H1 (cell line): ENCODE measurements at regions not wholly inside any gene's neighbourhood (a gene's known extent, or its start where the extent isn't known, plus 50 kb on each side); places are given as distances from the start of the nearest gene placed in this dataset.

ENCODE experiments used
- ASH2L ChIP-seq: fragments of 200-600, 300-600 bp; sonication (generic); IDR thresholded peaks from one replicate; pipeline ENCODE4 v1.7.1; 2017; ENCODE audit warnings: low read length
- ATF2 ChIP-seq: IDR thresholded peaks from 2 replicates; pipeline ENCODE4 v1.6.1; 2012; ENCODE audit warnings: low read length, inconsistent platforms
- CTCF ChIP-seq, 3 experiments: IDR thresholded peaks; 1 replicate in 2 of 3; 2 replicates in 1 of 3; pipeline versions ENCODE4 v1.5.1 to v1.6.1; 2011; ENCODE audit warnings: low read length in 3 of 3, mild to moderate bottlenecking in 3 of 3, inconsistent platforms in 2 of 3, low read depth in 1 of 3, moderate library complexity in 1 of 3; ENCODE audit not compliant: insufficient read depth in 1 of 3; ENCODE audit errors: control extremely low read depth in 1 of 3
- EGR1 ChIP-seq: IDR thresholded peaks from 2 replicates; pipeline ENCODE4 v1.6.1; 2011; ENCODE audit warnings: low read depth, low read length, borderline replicate concordance
- FOSL1 ChIP-seq: IDR thresholded peaks from 2 replicates; pipeline ENCODE4 v1.6.1; 2011; ENCODE audit warnings: mild to moderate bottlenecking, low read depth, low read length, moderate library complexity; ENCODE audit not compliant: insufficient read depth
- HDAC6 ChIP-seq: IDR thresholded peaks from one replicate; pipeline ENCODE4 v1.7.1; 2012; ENCODE audit warnings: low read depth, mild to moderate bottlenecking, inconsistent platforms, low read length, moderate library complexity
- JUN ChIP-seq: IDR thresholded peaks from 2 replicates; pipeline ENCODE4 v1.6.1; 2011; ENCODE audit warnings: low read depth, mild to moderate bottlenecking, improper control_type of control experiment, low read length
- KDM5A ChIP-seq: fragments of 200-600 bp; IDR thresholded peaks from 2 replicates; pipeline ENCODE4 v1.7.1; 2012; ENCODE audit warnings: mild to moderate bottlenecking, low read length, inconsistent platforms, mixed read lengths
- SP2 ChIP-seq: IDR thresholded peaks from 2 replicates; pipeline ENCODE4 v1.6.1; 2012; ENCODE audit warnings: mild to moderate bottlenecking, low read length, inconsistent platforms
- SUZ12 ChIP-seq: fragments of 200-600 bp; sonication (generic); IDR thresholded peaks from 2 replicates; pipeline ENCODE4 v1.6.1; 2012; ENCODE audit warnings: mild to moderate bottlenecking, inconsistent platforms, low read length, moderate library complexity, mixed read lengths
- TAF1 ChIP-seq: IDR thresholded peaks from 2 replicates; pipeline ENCODE4 v1.6.1; 2011; ENCODE audit warnings: mild to moderate bottlenecking, low read depth, low read length
- TCF12 ChIP-seq: IDR thresholded peaks from 2 replicates; pipeline ENCODE4 v1.6.1; 2011; ENCODE audit warnings: low read depth, mild to moderate bottlenecking, low read length
- USF2 ChIP-seq: IDR thresholded peaks from 2 replicates; pipeline ENCODE4 v1.6.1; 2011; ENCODE audit warnings: low read length, improper control_type of control experiment
- YY1 ChIP-seq: IDR thresholded peaks from 2 replicates; pipeline ENCODE4 v1.6.1; 2011; ENCODE audit warnings: low read depth, mild to moderate bottlenecking, low read length

DNA sequence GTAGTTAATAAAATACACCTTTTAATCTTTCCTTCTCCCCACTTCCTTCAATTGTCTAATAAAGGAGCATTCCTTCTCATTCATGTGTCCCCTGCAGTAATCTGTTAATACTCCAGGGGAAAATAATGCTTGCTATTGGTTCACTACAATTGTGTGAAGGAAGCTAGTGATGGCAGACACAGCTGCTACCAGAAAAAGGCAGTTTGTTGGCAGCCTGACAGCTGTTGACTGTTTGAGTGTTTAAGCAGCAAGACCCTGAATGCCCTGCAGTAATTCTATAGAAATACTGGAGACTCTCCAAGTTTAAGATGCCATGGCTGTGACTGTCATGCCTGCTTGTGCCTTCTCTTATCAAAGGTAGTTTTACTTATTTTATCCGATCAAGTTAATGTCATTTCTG, 359.5 kb downstream of the C4orf33 start (continued):
- TF ChIP-seq ATF2 (no peak), SUZ12 (no peak), TCF12 (no peak), KDM5A (no peak), JUN (no peak), HDAC6 (no peak), TAF1 (no peak), EGR1 (no peak), CTCF (IDR thresholded peaks at IDR 0.05; ENCODE audit: control extremely low read depth in 1 of 3, insufficient read depth in 1 of 3, low read depth in 1 of 3, low read length in 3 of 3) (no peak), USF2 (no peak), SP2 (no peak), ASH2L (no peak), YY1 (no peak), FOSL1 (no peak)
